Amygdala (tissue), 56 donors: ENCODE measurements at regions not wholly inside any gene's neighbourhood (a gene's known extent, or its start where the extent isn't known, plus 50 kb on each side); places are given as distances from the start of the nearest gene placed in this dataset.
"Not testable (repeated sequence)": the region's sequence is repeated elsewhere in the genome, so short reads cannot be mapped to it uniquely, and the experiment has no call there.

Experiments used
- DNase-seq, 56 donors: peaks; one replicate each; lab custom pipeline; 2025; lab: John Stamatoyannopoulos, UW

DNA sequence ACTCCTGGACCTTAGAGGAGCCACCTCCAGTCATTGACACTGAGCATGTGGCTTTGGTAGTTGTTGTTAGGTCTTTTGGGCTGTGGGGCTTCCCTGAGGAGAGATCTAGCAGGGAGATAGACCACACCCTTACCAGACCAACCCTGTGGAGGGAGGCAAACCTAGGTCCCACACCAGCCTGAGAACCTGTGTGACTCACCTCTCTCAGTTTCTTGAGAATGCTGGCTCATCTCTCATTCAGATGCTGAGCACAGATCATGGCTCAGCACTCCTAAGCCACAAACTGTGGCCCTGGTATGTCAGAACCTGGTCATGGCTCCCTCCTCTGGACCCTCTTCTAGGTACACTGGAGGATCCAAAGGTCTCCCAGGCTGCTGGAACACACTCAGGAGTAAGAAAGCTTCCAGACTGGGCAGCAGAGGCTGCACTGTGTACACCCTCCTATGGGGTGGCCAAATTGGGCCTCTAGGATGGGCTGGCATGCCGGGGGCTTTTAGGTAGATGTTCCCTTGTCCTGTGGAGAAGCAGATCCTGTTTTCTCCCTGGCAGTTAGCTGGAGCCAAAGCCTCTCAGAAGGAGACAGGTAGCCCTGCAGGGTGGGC, 1294.5 kb downstream of the KHDRBS2 start:
- DNase-seq, result no peak

DNA sequence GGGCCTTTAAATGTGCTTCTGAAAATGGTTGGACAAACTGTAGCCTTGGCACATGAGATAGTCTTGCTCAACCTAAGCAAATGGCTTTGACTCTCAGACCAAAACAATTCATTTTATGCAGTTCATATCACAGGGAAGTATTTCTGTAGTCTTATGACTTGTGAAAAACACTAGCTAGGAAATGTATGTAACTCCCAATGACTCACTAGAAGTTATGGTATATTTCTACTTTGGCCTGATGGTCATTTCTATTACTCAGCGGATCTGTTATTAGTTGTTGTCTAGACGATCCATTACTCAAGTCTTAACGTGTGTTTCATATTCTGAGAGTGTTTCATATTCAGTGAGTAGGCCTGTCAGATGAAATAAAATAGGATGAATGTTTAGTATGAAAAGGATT, 1333.5 kb downstream of the KHDRBS2 start:
- no peak for DNase-seq

DNA sequence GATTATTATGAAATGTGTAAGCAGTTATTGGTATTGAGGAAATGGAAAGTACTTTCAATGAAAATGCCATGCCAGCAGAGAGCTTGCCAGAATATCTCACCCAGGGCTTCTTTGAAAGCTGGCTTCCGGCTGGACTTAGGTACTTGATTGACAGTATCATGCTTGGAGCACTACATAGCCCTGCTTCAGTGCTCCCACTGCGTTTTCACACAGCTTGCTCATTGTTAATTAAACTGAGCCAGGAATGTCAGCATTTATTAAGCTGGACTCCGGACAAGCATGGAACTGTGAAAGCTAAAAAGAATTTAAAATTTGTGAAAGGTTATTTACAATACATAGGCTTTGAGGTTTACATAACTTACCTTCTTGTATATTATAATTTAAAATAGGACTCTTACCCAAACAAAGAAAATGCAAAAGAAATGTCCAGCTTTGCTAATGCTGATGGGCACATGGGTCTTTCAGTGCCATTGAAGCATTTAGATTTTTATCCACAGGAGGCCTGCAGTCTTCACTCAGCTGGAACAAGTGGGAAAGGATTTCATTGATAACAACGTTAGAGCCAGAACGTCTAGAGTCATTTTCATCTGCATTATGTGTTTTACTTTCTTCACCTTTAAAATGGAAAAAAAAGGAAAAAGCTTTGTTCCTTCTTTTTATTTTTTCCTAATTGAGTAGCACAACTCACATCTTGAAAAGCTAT, 1335.7 kb downstream of the KHDRBS2 start:
- not testable (repeated sequence) for DNase-seq

DNA sequence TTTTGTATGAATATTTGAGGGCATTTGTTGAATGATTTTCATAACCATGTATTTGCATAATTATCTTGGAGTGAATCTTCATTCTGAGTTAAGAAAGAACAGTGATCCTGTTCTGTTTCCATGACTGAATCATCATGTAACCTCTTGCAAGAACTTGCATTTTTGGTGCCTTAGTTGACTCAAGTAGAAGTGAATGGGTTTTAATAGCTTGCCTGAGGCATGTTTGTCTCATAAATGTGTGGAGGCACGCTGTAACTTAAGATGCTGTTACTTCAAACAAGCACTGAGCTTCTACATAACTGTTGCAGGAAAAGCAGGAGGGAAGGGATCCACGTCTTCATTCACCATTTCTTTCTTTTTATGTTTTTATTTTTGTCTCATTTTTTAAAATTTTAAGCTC, 1338.6 kb downstream of the KHDRBS2 start:
- not testable (repeated sequence) for DNase-seq

DNA sequence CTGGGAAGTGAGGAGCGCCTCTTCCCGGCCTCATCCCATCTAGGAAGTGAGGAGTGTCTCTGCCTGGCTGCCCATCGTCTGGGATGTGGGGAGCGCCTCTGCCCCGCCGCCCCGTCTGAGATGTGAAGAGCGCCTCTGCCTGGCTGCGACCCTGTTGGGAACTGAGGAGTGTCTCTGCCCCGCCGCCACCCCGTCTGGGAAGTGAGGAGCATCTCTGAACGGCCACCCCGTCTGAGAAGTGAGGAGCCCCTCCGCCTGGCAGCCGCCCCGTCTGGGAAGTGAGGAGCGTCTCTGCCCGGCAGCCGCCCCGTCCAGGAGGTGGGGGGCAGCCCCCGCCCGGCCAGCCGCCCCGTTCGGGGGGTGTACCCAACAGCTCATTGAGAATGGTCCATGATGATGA, 1341.2 kb downstream of the KHDRBS2 start:
- not testable (repeated sequence) for DNase-seq

DNA sequence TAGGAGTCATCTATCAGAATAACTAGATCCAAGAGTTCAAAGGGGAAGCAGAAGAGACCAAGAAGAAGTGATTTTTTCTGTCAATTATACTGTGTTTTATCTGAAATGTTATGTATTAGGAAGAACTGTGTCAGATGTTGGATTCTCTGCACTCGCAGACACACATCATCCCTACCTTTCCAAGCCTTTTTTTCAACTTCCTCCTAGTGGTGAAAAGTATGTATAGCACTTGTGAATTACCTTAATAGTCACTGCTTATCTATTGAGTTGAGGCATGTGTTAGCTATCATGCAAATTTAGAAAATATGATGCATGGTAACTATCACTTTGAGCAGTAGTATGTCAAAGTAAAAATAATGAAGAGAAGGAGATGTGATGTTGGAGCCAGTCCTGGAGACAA, 1350.1 kb downstream of the KHDRBS2 start:
- not testable (repeated sequence) for DNase-seq

DNA sequence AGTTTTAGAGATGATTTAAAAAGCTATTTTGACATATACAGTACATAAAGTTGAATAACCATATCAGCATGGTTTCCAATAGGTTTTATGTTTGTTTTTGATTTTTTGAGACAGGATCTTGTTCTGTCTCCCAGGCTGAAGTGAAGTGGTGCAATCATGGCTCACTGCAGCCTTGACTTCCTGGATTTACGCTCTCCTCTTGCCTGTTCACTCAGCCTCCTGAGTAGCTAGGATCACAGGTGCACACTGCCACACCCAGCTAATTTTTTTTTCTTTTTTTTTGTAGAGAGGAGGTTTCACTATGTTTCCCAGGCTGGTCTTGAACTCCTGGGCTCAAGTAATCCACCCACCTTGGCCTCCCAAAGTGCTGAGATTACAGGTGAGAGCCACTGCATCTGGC, 1366.4 kb downstream of the KHDRBS2 start:
- DNase-seq, result not testable (repeated sequence)

DNA sequence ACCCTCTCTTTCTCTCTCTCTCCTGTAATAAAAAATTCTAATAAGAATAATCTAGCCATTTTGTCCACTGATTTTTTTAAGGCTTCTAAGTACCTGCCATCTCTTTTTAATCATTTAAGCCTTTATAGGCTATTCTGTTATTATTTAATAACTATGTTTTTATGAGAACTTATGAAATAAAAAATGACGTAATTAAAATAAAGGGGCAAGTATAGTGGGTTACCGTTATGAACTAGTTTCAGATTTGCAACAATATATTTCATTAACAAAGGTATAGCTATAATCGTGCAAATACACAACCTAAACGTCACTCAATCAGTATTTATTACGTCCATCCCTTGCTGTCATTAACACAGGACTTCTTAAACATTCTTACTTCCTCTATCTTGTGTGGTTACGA, 1382.2 kb downstream of the KHDRBS2 start:
- DNase-seq, result not testable (repeated sequence)

DNA sequence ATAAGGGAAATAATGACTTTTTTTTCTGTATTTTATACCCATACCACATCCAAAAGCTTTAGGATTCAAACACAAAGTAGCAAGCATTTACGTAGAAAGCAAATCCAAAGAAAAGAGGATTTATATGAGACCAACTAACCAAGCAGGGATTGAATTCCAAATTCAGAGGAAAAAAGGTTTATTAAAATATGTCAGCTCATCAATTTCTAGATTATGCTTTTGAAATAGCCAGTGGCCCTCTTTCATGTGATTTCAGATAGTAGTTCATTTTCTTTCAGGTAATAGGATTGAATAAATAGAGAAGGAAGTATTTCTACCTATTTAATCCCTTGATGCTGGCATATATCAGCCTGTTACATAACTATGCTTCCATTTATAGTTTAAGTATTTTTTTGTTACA, 1392.7 kb downstream of the KHDRBS2 start:
- DNase-seq, result not testable (repeated sequence)

DNA sequence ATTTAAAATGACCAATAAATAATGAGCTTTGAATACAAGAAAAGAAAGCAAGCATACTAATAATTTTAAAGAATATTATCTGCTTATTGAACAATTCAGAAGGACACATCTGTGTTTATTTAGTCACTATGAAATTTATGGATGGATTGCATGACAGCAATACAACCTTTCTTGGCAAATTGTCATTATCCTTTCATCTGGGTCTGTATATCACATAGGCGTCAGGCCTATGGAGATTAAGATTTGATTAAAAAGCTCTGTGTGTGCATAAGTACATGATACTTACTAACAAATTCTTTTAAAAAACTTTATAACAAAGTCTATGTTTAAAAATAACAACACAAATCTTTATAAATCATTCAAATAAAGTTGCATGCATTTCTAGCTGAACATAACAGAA, 1394.4 kb downstream of the KHDRBS2 start:
- no peak for DNase-seq

DNA sequence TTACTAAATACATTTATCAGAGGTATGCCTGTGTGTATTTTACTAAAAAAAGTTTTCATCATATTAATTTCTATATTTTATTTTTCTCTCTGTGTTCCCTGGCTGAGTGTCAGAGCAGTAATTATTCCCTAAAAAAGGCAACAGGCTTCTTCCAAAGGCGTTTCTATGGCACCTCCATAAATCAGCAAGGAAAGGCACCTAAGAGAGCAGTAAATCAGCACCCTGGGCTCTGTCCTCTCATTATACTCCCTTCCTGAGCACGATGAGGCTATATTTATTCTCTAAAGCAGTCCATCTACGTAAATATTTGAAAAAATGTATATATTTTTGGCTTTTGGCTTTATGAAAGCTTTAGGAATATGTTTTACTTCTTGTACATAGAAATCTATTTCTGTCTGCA, 1408.6 kb downstream of the KHDRBS2 start:
- not testable (repeated sequence) for DNase-seq

DNA sequence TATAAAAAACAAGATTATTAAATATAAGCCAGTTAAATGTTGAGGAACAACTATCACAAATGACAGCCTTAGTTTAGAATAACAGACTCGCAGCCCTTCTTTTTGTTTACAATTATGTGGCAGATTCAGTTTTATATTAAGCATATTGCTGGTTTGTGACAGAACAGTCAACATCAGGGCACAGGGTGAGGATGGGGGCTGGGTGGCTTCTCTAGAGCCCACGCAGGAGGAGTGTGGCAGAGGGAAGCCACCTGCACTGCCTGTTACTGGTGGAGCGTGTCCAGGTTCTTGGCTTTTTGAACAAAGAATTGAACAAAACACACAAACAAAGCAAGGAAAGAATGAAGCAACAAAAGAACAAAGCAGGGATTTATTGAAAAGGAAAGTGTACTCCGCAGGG, 1415.2 kb downstream of the KHDRBS2 start:
- DNase-seq, result not testable (repeated sequence)

DNA sequence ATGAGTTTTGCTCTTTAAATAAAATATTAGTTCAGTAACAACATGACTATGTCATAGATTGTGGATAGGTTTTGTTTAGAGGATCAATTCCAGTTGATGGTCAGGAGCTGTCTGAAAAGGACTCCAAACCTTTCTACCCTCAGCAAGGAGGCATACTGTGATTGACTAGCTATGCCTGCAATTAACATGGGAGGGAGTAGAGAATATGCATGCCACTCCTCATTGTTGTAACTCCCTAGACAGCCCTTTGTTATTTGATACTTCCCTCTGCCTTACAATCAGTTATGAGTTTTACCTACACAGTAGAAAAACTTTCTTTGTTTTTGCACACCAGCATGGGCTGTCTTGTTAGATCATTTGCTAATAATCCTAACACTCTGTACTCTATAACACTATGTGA, 1418.5 kb downstream of the KHDRBS2 start:
- DNase-seq, result no peak

DNA sequence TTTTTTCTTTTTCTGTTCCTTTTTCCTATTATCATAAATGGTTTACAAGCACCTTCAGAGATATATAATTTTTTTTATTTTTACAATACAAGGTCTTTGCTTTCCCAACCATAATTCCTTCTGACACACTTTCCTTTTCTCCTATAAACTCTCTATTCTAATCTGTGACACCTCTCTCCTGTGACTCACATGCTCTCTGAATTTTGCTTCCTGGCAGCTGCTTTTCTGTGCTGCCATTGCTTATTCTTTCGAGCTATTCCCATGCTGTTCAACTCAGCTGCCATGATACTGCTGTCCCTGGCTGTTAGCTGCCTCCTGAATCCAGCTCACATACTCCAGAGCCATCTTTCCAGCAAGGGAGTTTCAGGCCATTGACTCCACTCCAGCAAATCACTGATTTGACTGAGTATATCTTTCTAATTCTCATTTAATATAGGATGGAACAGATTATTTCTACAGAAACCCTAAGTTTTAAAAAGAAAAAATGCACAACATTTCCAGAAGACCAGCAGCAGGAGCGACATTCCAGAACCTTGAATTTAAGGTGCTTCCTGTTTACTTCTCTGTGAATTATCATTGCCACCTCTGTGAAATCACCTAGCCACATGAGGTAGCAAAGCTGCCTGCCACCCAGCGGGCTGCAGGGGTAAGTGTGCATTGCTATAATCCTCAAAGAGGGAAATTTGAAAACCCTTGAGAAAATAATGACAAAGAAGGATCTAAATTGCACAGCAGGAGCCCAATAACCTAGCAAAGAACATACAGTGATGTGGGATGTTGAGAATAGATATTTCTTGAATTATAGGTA, 1442.6 kb downstream of the KHDRBS2 start:
- DNase-seq, result peak in 2 of 56 donors; percentile 1

DNA sequence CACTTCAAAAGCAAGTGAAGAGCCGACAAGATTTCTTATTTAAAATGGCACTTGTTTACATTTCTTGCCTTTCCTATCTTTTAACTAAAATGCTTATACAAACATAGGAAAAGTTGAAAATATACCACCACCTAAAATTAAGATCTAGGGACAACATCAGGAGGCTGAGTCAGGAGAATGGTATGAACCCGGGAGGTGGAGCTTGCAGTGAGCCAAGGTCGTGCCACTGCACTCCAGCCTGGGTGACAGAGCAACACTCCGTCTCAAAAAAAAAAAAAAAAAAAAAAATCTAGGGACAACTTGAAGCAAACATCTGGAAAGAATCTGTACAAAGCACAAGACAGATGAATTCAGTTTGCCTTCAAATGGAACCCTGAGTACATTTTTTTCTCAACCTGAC, 1455.3 kb downstream of the KHDRBS2 start:
- not testable (repeated sequence) for DNase-seq

DNA sequence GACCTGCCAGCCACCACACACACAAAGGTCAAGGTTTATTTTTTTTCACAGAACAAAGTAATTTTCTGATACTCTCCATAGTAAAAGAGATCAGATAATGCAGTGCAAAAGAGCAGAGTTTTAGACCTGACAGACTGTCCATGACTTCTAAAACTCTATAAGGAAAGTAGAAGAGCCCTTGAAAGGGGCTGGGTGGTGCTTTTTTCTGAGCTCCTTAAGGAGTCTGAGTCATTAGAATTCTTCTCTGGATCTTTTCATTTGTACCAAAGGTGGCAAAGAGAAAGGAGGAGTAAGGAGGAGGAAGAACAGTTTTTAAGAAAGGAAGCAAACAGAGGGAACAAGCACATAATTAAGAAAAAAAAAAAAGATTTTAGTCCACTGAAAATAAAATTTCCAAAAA, 1463.4 kb downstream of the KHDRBS2 start:
- not testable (repeated sequence) for DNase-seq

DNA sequence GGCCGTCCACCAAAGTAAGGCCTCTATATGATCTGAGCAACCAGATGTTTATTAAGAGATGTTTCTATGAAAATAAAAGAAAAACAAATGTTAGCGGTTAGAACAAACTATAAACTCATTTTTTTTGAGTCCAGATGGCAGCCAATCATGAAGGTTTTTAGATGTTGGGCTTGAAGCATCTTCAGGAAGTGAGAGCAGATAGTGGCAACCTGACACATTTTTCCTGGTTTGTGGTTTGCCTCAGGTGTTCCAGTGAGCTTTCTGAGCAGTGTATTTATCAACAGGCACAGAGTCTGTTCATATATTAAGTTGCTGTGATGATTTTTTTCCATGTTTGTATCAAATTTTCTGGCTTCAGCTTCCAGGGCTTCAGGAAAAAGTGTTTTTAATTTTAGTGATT, 1468.0 kb downstream of the KHDRBS2 start:
- not testable (repeated sequence) for DNase-seq

DNA sequence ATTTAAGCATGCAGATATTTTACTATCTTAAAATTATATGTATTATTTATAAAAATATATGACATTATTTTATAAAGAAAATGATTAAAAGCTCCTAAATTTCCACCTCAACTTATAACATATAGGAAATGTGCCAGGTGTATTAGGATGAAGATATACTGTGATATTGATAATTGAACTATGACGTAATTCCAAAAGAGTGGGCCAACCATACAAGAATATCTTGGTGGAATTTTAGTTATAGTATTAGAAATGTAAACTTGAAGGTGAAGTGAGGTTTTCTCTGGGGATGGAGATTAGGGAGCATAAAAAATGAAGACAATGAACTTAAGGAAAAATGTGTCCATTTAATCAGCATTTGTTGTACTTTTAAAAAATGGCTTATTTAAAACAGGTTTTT, 1471.2 kb downstream of the KHDRBS2 start:
- DNase-seq, result not testable (repeated sequence)

DNA sequence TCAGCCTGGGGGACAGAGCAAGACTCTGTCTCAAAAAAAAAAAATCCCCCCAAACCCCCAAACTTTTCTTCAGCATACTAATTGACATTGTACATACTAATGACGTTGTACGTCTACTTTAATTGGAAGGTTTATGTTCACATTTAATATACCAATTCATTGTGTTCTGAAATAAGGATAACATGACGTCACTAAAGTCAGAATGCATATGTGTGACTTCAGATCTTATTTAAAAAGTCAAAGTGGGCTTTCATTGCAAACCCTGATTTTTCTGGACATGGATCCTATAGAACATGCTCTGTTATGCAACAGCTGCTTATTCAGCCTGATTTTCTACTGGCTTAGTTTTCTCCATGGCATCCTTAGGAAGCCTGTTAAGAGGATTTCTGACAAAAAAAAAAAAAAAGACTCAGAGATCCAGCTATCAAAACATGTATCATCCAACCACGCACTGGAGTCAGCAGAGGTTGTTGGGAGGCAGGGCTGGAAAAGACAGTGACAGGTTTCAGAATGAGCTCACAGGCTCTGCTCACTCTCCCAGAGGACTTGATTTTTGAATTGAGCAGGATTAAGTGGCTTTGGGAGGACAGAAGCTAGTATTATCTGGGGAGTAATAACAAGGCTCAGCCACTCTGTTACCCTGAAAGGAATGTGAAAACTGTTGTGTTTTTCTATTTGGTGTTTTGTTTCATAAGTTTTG, 1472.0 kb downstream of the KHDRBS2 start:
- not testable (repeated sequence) for DNase-seq

DNA sequence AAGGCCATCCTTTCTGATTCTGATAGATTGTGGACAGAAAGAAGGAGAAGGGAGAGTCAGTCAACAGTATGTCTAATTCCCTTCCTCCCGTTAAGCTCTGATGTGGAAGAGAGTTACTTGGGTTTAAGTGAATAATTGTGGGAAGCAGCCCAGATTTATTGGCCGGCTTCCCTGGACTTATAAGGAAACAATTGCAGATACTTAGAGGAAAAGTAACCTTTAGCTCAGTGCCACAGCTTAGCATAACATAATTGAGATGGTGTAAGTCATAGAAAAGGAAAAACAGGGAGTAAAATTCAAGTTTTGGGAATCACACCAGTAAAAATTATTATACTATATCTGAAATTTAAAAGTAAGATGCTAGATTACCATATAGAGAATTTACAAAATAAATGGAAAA, 1475.8 kb downstream of the KHDRBS2 start:
- DNase-seq, result peak in 1 of 56 donors; percentile 0

DNA sequence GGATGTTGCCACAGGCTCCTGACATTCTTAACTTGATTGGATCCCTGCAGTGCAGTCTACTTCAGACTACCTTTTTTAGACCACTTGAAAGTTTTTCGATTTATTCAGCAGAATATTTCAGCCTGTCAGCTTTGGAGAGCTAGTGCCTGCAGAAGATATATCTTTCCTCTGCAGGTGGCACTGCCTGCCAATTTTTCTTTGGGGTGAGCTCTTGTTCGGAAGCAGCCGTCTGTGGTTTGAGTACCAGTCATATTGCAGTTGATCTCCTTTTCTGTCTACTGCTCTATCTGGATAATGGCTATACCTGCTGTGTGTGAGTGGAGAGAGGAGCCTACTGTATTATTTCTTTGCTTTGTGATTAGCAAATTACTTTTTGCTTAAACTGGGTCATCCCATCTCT, 1486.9 kb downstream of the KHDRBS2 start:
- peak in 9 of 56 donors; percentile 2 to 30 (median 12) for DNase-seq
